COLO668 (cell line): ENCODE measurements at regions not wholly inside any gene's neighbourhood (a gene's known extent, or its start where the extent isn't known, plus 50 kb on each side); places are given as distances from the start of the nearest gene placed in this dataset.
"Not testable (repeated sequence)": the region's sequence is repeated elsewhere in the genome, so short reads cannot be mapped to it uniquely, and the experiment has no call there.

Source experiments
- DNase-seq: peaks from one replicate; lab custom pipeline; 2025; ENCODE audit not compliant: unreplicated experiment; lab: John Stamatoyannopoulos, UW

- no peak for DNase-seq
Measured at GRCh38 chr7:153185936-153186335, 426.4 kb downstream of the ACTR3B start.

GRCh38 chr7:153188161-153188560, 428.6 kb downstream of the ACTR3B start:
- no peak for DNase-seq

- DNase-seq: no peak
Measured at GRCh38 chr7:153188630-153189029, 429.1 kb downstream of the ACTR3B start.

- DNase-seq: no peak
Measured at GRCh38 chr7:153190452-153190851, 430.9 kb downstream of the ACTR3B start.

GRCh38 chr7:153190986-153191385, 431.4 kb downstream of the ACTR3B start:
- no peak for DNase-seq

GRCh38 chr7:153193144-153193595, 433.6 kb downstream of the ACTR3B start:
- DNase-seq: peak; percentile 14

GRCh38 chr7:153217032-153217431, 457.5 kb downstream of the ACTR3B start:
- DNase-seq: no peak

GRCh38 chr7:153224890-153225289, 465.3 kb downstream of the ACTR3B start:
- no peak for DNase-seq

GRCh38 chr7:153245136-153245535, 485.6 kb downstream of the ACTR3B start:
- DNase-seq: not testable (repeated sequence)

- no peak for DNase-seq
Measured at GRCh38 chr7:153245809-153246208, 486.3 kb downstream of the ACTR3B start.

GRCh38 chr7:153247926-153248325, 488.4 kb downstream of the ACTR3B start:
- DNase-seq: no peak

GRCh38 chr7:153258686-153259085, 499.1 kb downstream of the ACTR3B start:
- DNase-seq: no peak

GRCh38 chr7:153276394-153276793, 516.8 kb downstream of the ACTR3B start:
- DNase-seq: no peak

- DNase-seq: no peak
Measured at GRCh38 chr7:153286763-153287162, 527.2 kb downstream of the ACTR3B start.

- no peak for DNase-seq
Measured at GRCh38 chr7:153290066-153290465, 530.5 kb downstream of the ACTR3B start.

GRCh38 chr7:153297141-153297540, 537.6 kb downstream of the ACTR3B start:
- DNase-seq: no peak

- no peak for DNase-seq
Measured at GRCh38 chr7:153301936-153302335, 542.4 kb downstream of the ACTR3B start.

- DNase-seq: no peak
Measured at GRCh38 chr7:153320005-153320404, 560.5 kb downstream of the ACTR3B start.

GRCh38 chr7:153320681-153321080, 561.1 kb downstream of the ACTR3B start:
- DNase-seq: no peak

- DNase-seq: no peak
Measured at GRCh38 chr7:153322991-153323390, 563.4 kb downstream of the ACTR3B start.

- DNase-seq: no peak
Measured at GRCh38 chr7:153324094-153324493, 564.5 kb downstream of the ACTR3B start.

GRCh38 chr7:153327683-153328082, 568.1 kb downstream of the ACTR3B start:
- no peak for DNase-seq

- DNase-seq: no peak
Measured at GRCh38 chr7:153331427-153331826, 571.9 kb downstream of the ACTR3B start.

- DNase-seq: no peak
Measured at GRCh38 chr7:153354071-153354470, 594.5 kb downstream of the ACTR3B start.
